IMR-90 (cell line): ENCODE measurements at regions not wholly inside any gene's neighbourhood (a gene's known extent, or its start where the extent isn't known, plus 50 kb on each side); places are given as distances from the start of the nearest gene placed in this dataset.

Experiments used
- ATAC-seq: fragments of 200-7000 bp; cut with Tn5 transposase; 2 replicates; pipeline ENCODE4 v1.9.1; 2020; ENCODE audit warnings: low read depth, mild to moderate bottlenecking, moderate library complexity
- BruUV-seq: library from RNA; stranded (reverse); fragments of 400-500 nt; replicated peaks from 2 replicates; lab custom pipeline; 2021; lab: Mats Ljungman, UMichigan
- CTCF ChIA-PET: fragments of 300-600 bp; formaldehyde crosslinking; extraction: SDS; loops from one replicate; lab custom pipeline; 2021; ENCODE audit warnings: antibody characterized with exemption; lab: Yijun Ruan, JAX
- POLR2A ChIA-PET: fragments of 300-600 bp; sonication (Branson Sonifier 250); formaldehyde crosslinking; loops from one replicate; lab custom pipeline; 2022; ENCODE audit warnings: antibody characterized with exemption; ENCODE audit not compliant: unreplicated experiment; lab: Charles Lee
- DNase-seq: peaks from one replicate; pipeline ENCODE4 v3.0.0; 2013
- H2AFZ ChIP-seq: replicated peaks from 2 replicates; pipeline ENCODE3; 2013; ENCODE audit warnings: low read length, mild to moderate bottlenecking; ENCODE audit not compliant: poor library complexity
- H2AK5ac ChIP-seq: 2 replicates; pipeline ENCODE4 v1.6.1; 2013; ENCODE audit warnings: low read depth, low read length, inconsistent platforms
- H2AK9ac ChIP-seq: replicated peaks from 2 replicates; pipeline ENCODE3; 2013; ENCODE audit warnings: mild to moderate bottlenecking, low read depth, low read length, moderate library complexity; ENCODE audit not compliant: poor library complexity
- H2BK120ac ChIP-seq: 2 replicates; pipeline ENCODE4 v1.6.1; 2013; ENCODE audit warnings: low read depth, low read length, inconsistent platforms
- H2BK15ac ChIP-seq: 3 replicates; pipeline ENCODE4 v1.6.1; 2013; ENCODE audit warnings: low read depth, low read length, inconsistent platforms
- H2BK20ac ChIP-seq: 2 replicates; pipeline ENCODE4 v1.6.1; 2013; ENCODE audit warnings: low read depth, mild to moderate bottlenecking, inconsistent platforms, low read length, moderate library complexity
- H2BK5ac ChIP-seq: 2 replicates; pipeline ENCODE4 v1.6.1; 2013; ENCODE audit warnings: mild to moderate bottlenecking, low read depth, low read length, inconsistent platforms; ENCODE audit not compliant: poor library complexity, severe bottlenecking
- H3K14ac ChIP-seq: replicated peaks from 2 replicates; pipeline ENCODE4 v1.6.1; 2013; ENCODE audit warnings: low read depth, low read length, inconsistent platforms
- H3K18ac ChIP-seq: 2 replicates; pipeline ENCODE4 v1.6.1; 2013; ENCODE audit warnings: low read depth, low read length, control low read depth
- H3K23ac ChIP-seq: 2 replicates; pipeline ENCODE4 v1.6.1; 2013; ENCODE audit warnings: low read depth, low read length, inconsistent platforms
- H3K27ac ChIP-seq: 2 replicates; pipeline ENCODE4 v1.5.1; 2013; ENCODE audit warnings: mild to moderate bottlenecking, control low read depth, low read length; ENCODE audit not compliant: insufficient read depth
- H3K27me3 ChIP-seq: 2 replicates; pipeline ENCODE4 v1.6.1; 2013; ENCODE audit warnings: low read length; ENCODE audit not compliant: control insufficient read depth, insufficient read depth
- H3K36me3 ChIP-seq: 2 replicates; pipeline ENCODE4 v1.6.1; 2013; ENCODE audit warnings: low read length, mixed read lengths; ENCODE audit not compliant: control insufficient read depth, insufficient read depth
- H3K4ac ChIP-seq: 2 replicates; pipeline ENCODE4 v1.6.1; 2013; ENCODE audit warnings: low read depth, low read length, inconsistent platforms
- H3K4me1 ChIP-seq: 2 replicates; pipeline ENCODE4 v1.6.1; 2013; ENCODE audit warnings: low read length, mixed read lengths; ENCODE audit not compliant: control insufficient read depth, insufficient read depth
- H3K4me2 ChIP-seq: 2 replicates; pipeline ENCODE4 v1.6.1; 2013; ENCODE audit warnings: low read depth, mild to moderate bottlenecking, control low read depth, low read length, moderate library complexity
- H3K4me3 ChIP-seq: 2 replicates; pipeline ENCODE4 v1.5.1; 2013; ENCODE audit warnings: low read depth, mild to moderate bottlenecking, control low read depth, low read length, moderate library complexity; ENCODE audit not compliant: insufficient read depth
- H3K56ac ChIP-seq: 2 replicates; pipeline ENCODE4 v1.6.1; 2013; ENCODE audit warnings: low read length, inconsistent platforms; ENCODE audit not compliant: insufficient read depth; ENCODE audit errors: extremely low read depth
- H3K79me1 ChIP-seq, 2 experiments: 2 replicates each; pipeline ENCODE4 v1.6.1; 2013; ENCODE audit warnings: low read length in 2 of 2, inconsistent platforms in 1 of 2, low read depth in 1 of 2
- H3K9ac ChIP-seq: 2 replicates; pipeline ENCODE4 v1.6.1; 2013; ENCODE audit warnings: low read depth, low read length, control low read depth
- H3K9me1 ChIP-seq: 2 replicates; pipeline ENCODE4 v1.6.1; 2013; ENCODE audit warnings: low read length, inconsistent platforms; ENCODE audit not compliant: insufficient read depth
- H3K9me3 ChIP-seq: 2 replicates; pipeline ENCODE4 v1.6.1; 2013; ENCODE audit warnings: low read length; ENCODE audit not compliant: control insufficient read depth, insufficient read depth
- H4K20me1 ChIP-seq: 2 replicates; pipeline ENCODE4 v1.6.1; 2013; ENCODE audit warnings: low read length, inconsistent platforms; ENCODE audit not compliant: insufficient read depth
- H4K5ac ChIP-seq: 2 replicates; pipeline ENCODE4 v1.6.1; 2013; ENCODE audit warnings: mild to moderate bottlenecking, low read depth, low read length, control low read depth
- H4K8ac ChIP-seq, 2 experiments: 2 replicates each; pipeline ENCODE4 v1.6.1; 2013; ENCODE audit warnings: low read depth in 2 of 2, low read length in 2 of 2, control low read depth in 1 of 2, inconsistent platforms in 1 of 2
- H4K91ac ChIP-seq: 2 replicates; pipeline ENCODE4 v1.6.1; 2013; ENCODE audit warnings: low read depth, low read length, inconsistent platforms; ENCODE audit not compliant: insufficient read depth
- BHLHE40 ChIP-seq: fragments of 150-350 bp; IDR thresholded peaks from 2 replicates; pipeline ENCODE4 v1.6.1; 2016; ENCODE audit warnings: mild to moderate bottlenecking, low read depth, low read length
- CHD1 ChIP-seq: IDR thresholded peaks from 2 replicates; pipeline ENCODE4 v1.6.1; 2012; ENCODE audit warnings: low read depth, low read length, improper control_type of control experiment
- ELK1 ChIP-seq: fragments of 150-350 bp; IDR thresholded peaks from 2 replicates; pipeline ENCODE4 v1.6.1; 2016; ENCODE audit warnings: low read depth, mild to moderate bottlenecking, low read length, moderate library complexity, borderline replicate concordance
- MAFK ChIP-seq: IDR thresholded peaks from 2 replicates; pipeline ENCODE4 v1.6.1; 2012; ENCODE audit warnings: low read depth, low read length, improper control_type of control experiment
- MAZ ChIP-seq: IDR thresholded peaks from 2 replicates; pipeline ENCODE4 v1.6.1; 2012; ENCODE audit warnings: low read depth, mild to moderate bottlenecking, low read length, improper control_type of control experiment, moderate library complexity, borderline replicate concordance
- MXI1 ChIP-seq: IDR thresholded peaks from 2 replicates; pipeline ENCODE4 v1.6.1; 2012; ENCODE audit warnings: low read depth, mild to moderate bottlenecking, low read length, moderate library complexity, borderline replicate concordance
- NFE2L2 ChIP-seq: fragments of 150-350 bp; IDR thresholded peaks from 2 replicates; pipeline ENCODE4 v1.6.1; 2016; ENCODE audit warnings: low read depth, mild to moderate bottlenecking, low read length
- RAD21 ChIP-seq: IDR thresholded peaks from 2 replicates; pipeline ENCODE4 v1.6.1; 2012; ENCODE audit warnings: low read length, improper control_type of control experiment
- RCOR1 ChIP-seq: IDR thresholded peaks from 2 replicates; pipeline ENCODE4 v1.6.1; 2012; ENCODE audit warnings: mild to moderate bottlenecking, low read length, improper control_type of control experiment; ENCODE audit not compliant: insufficient replicate concordance
- SMC3 ChIP-seq: fragments of 150-350 bp; IDR thresholded peaks from 2 replicates; pipeline ENCODE4 v1.6.1; 2016; ENCODE audit warnings: low read depth, mild to moderate bottlenecking, antibody characterized with exemption, low read length, moderate library complexity
- USF2 ChIP-seq: fragments of 150-350 bp; IDR thresholded peaks from 2 replicates; pipeline ENCODE4 v1.6.1; 2017; ENCODE audit warnings: mild to moderate bottlenecking, antibody characterized with exemption, low read length, low read depth
- WGBS, 2 experiments: methylation state at CpG; one replicate each; pipeline versions ENCODE4 v1.1.5 to v1.1.7; 2013; ENCODE audit warnings: missing lambda C conversion rate in 2 of 2; ENCODE audit not compliant: insufficient read length in 1 of 2; ENCODE audit errors: extremely low coverage in 2 of 2; 5-methylcytosine and 5-hydroxymethylcytosine counted together
- dilution Hi-C: fragments of 300-500 bp; cut with HindIII; formaldehyde crosslinking; loops from one replicate; pipeline ENCODE4 v1.14.3; 2018; ENCODE audit warnings: low sequenced_read_pairs; ENCODE audit not compliant: unreplicated experiment
- in situ Hi-C: fragments of 300-500 bp; cut with MboI; formaldehyde crosslinking; loops from 3 replicates; pipeline ENCODE4 v1.14.3; 2019; ENCODE audit warnings: low sequenced_read_pairs, inconsistent platforms, mixed read lengths
- intact Hi-C: fragments of 100-400 bp; cut with micrococcal nuclease; formaldehyde crosslinking; loops from 2 replicates; pipeline ENCODE4 v1.10.0; 2022

- POLR2A ChIA-PET = no interaction called here
- dilution Hi-C loops = no loop called here
- DNase-seq = no peak
Measured at GRCh38 chr2:7586898-7587297, 669.7 kb downstream of the RNF144A start.

More at GRCh38 chr2:7586898-7587297, 669.7 kb downstream of the RNF144A start:
- Histone ChIP-seq H3K56ac (no peak overlapping the region), H3K36me3 (no peaks in the 10 kb centered on the region), H2BK5ac (no peak overlapping the region), H3K9me3 (no peaks in the 10 kb centered on the region), H2BK15ac (no peak overlapping the region), H2AFZ (no peak overlapping the region), H2BK120ac (no peak overlapping the region), H3K9me1 (no peaks in the 10 kb centered on the region), H3K4me3 (no peak overlapping the region), H3K14ac (no peak overlapping the region), H3K79me1 (no peaks in the 10 kb centered on the region), H3K27ac (no peak overlapping the region), H3K4me2 (no peak overlapping the region), H4K5ac (no peak overlapping the region), H3K27me3 (no peaks in the 10 kb centered on the region), H4K20me1 (no peaks in the 10 kb centered on the region), H4K91ac (no peak overlapping the region), H2AK5ac (no peak overlapping the region), H2BK20ac (no peak overlapping the region), H3K23ac (no peak overlapping the region), H3K9ac (no peak overlapping the region), H4K8ac (no peak overlapping the region), H3K18ac (no peak overlapping the region), H3K4me1 (no peaks in the 10 kb centered on the region), H2AK9ac (no peak overlapping the region), H3K4ac (no peak overlapping the region)
- in situ Hi-C loops = no loop called here
- 69% methylated on average over 2 of the region's 4 CpGs; no CpG with 5 or more reads in 1 of the 2 experiments for WGBS, 2 experiments
- no TSS peak for BruUV-seq
- no peak for TF ChIP-seq SMC3
- no peak for TF ChIP-seq NFE2L2
- no peak for TF ChIP-seq USF2
- TF ChIP-seq RAD21 = no peak
- TF ChIP-seq BHLHE40 = no peak
- TF ChIP-seq MXI1 = no peak
- no peak for TF ChIP-seq MAZ
- TF ChIP-seq MAFK = no peak
- no peak for TF ChIP-seq CHD1
- no peak for TF ChIP-seq RCOR1
- TF ChIP-seq ELK1 = no peak
- intact Hi-C loops = no loop called here
- no peak for ATAC-seq
- CTCF ChIA-PET = no interaction called here
